Psoas muscle (tissue), 7 donors: ENCODE measurements at regions not wholly inside any gene's neighbourhood (a gene's known extent, or its start where the extent isn't known, plus 50 kb on each side); places are given as distances from the start of the nearest gene placed in this dataset.
"Not testable (repeated sequence)": the region's sequence is repeated elsewhere in the genome, so short reads cannot be mapped to it uniquely, and the experiment has no call there.

Experiments used
- ATAC-seq, 4 donors: fragments of 200-7000 bp; cut with Tn5 transposase; one replicate each; pipeline ENCODE4 v1.9.1; 2020; ENCODE audit warnings: moderate library complexity in 3 of 4, mild to moderate bottlenecking in 2 of 4
- DNase-seq, 2 donors: peaks; one replicate each; pipeline ENCODE4 v3.0.0-alpha.2; 2020
- H3K27ac ChIP-seq: fragments of 200-600 bp; one replicate; pipeline ENCODE4 v1.8.0; 2022
- H3K27me3 ChIP-seq, 3 donors: fragments of 200-600 bp in 1 of 3; one replicate each; pipeline versions ENCODE4 v1.6.1 to v1.8.0; 2013 to 2022; ENCODE audit warnings: low read length in 2 of 3, mild to moderate bottlenecking in 2 of 3, moderate library complexity in 1 of 3; ENCODE audit not compliant: insufficient read depth in 3 of 3
- H3K36me3 ChIP-seq, 2 donors: fragments of 200-600 bp in 1 of 2; one replicate each; pipeline versions ENCODE4 v1.6.1 to v1.8.0; 2013 to 2022; ENCODE audit warnings: low read depth in 1 of 2, mild to moderate bottlenecking in 1 of 2, moderate library complexity in 1 of 2; ENCODE audit not compliant: insufficient read depth in 1 of 2
- H3K4me1 ChIP-seq: fragments of 200-600 bp; one replicate; pipeline ENCODE4 v1.8.0; 2022
- H3K4me3 ChIP-seq: fragments of 200-600 bp; one replicate; pipeline ENCODE4 v1.8.0; 2022; ENCODE audit warnings: mild to moderate bottlenecking
- H3K9me3 ChIP-seq: fragments of 200-600 bp; one replicate; pipeline ENCODE4 v1.8.0; 2022
- WGBS, 3 donors: extraction: QIAGEN DNeasy Blood & Tissue Kit; methylation state at CpG; one replicate each; pipeline versions ENCODE4 v1.1.6 to v1.1.7; 2013; 5-methylcytosine and 5-hydroxymethylcytosine counted together
- intact Hi-C, 2 donors: fragments of 100-400 bp; cut with DNase I; formaldehyde crosslinking; loops; one replicate each; pipeline versions ENCODE4 v1.11.0 to v1.14.2; 2022
- TF ChIP-seq, protein P1 (sequence below): fragments of 200-600 bp; IDR thresholded peaks from one replicate; pipeline ENCODE4 v1.8.0; 2022; ENCODE audit warnings: antibody characterized with exemption
- donor health status: healthy with polysubstance abuse.
- donor health status: DM: no; HTN: no; CAD: no; lungs with moderate emphysema.
- donor health status: Bipolar disorder and iron deficiency.
- donor health status: healthy.
- donor health status: DM: yes; HTN: yes; CAD: no.
- donor health status: DM: no; HTN: no; CAD: no.
- donor health status: DM: yes; HTN: yes; CAD: no.

DNA sequence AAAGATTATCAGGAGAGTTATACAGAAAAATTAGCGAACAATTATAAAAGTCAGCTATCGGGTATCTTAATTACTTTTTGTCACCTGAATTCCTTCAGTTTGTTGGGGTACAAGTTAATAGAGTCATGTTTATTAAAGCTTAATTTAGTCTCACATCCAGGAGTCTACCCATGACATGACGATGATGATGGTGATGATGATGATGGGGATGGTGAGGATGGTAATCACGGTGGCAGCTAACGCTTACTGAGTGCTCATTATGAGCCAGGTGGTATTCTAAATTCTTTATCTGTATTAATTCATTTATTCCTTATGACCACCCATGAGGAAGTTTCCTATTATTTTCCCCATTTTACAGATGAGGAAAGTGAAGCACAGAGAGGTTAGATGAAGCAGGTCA, 208.6 kb upstream of the KIF2A start:
- no peaks in the 10 kb centered on the region for H3K27me3 ChIP-seq
- H3K9me3 ChIP-seq: no peaks in the 10 kb centered on the region
- H3K4me3 ChIP-seq: no peak overlapping the region
- no peaks in the 10 kb centered on the region for H3K36me3 ChIP-seq
- no peak overlapping the region for H3K27ac ChIP-seq
- intact Hi-C loops: no loop called here
- TF ChIP-seq, protein P1, sequence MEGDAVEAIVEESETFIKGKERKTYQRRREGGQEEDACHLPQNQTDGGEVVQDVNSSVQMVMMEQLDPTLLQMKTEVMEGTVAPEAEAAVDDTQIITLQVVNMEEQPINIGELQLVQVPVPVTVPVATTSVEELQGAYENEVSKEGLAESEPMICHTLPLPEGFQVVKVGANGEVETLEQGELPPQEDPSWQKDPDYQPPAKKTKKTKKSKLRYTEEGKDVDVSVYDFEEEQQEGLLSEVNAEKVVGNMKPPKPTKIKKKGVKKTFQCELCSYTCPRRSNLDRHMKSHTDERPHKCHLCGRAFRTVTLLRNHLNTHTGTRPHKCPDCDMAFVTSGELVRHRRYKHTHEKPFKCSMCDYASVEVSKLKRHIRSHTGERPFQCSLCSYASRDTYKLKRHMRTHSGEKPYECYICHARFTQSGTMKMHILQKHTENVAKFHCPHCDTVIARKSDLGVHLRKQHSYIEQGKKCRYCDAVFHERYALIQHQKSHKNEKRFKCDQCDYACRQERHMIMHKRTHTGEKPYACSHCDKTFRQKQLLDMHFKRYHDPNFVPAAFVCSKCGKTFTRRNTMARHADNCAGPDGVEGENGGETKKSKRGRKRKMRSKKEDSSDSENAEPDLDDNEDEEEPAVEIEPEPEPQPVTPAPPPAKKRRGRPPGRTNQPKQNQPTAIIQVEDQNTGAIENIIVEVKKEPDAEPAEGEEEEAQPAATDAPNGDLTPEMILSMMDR: no peak
- ATAC-seq: no peak
- 94 to 96% (median 94%) methylated on average over 5 of the region's 5 CpGs for WGBS, 3 donors
- no peak for DNase-seq
- H3K4me1 ChIP-seq: no peaks in the 10 kb centered on the region

DNA sequence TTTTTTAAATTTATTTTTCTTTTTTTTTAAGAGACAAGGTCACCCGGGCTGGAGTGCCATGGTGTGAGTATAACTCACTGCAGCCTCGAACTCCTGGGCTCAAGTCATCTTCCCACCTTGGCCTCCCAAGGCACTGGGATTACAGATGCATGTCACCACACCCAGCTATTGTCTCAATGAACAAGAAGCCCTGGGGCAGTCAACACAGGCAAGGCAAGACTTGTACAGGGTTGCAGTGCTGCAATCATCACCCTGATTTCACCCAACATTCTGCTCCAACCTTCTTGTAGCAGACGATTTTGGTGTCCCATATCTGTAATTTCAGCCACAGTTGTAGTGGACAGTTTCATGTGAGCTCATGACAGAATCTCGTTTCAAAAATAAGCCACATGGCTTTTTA, 205.8 kb upstream of the KIF2A start:
- H3K4me3 ChIP-seq: no peak overlapping the region
- H3K36me3 ChIP-seq: no peaks in the 10 kb centered on the region
- H3K27me3 ChIP-seq: no peaks in the 10 kb centered on the region
- H3K9me3 ChIP-seq: no peaks in the 10 kb centered on the region
- intact Hi-C loops: no loop called here
- H3K4me1 ChIP-seq: no peaks in the 10 kb centered on the region
- TF ChIP-seq, protein P1: no peak
- ATAC-seq (no peak), DNase-seq (no peak)
- 59 to 64% (median 61%) methylated on average over 4 of the region's 4 CpGs for WGBS, 3 donors
- no peak overlapping the region for H3K27ac ChIP-seq

DNA sequence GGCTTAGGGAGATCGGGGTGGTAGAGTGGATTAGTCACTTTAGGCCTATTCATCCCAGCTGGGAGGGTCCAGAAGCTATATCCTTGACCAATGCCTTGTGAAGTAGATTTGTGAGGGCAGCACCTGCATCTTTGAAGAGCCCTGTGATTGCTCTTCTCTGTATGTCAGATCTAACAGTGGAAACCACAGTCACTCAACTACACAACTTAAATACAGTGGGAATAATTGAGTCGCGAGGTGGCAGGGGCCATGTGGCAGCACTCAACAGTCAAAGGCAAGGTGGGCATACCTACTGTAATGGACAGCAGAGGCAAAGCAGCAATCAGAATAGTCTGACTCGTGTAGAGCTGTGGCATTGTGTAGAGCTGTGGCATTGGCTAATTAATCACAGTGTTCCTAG, 202.1 kb upstream of the KIF2A start:
- ATAC-seq, H3K36me3 ChIP-seq, H3K9me3 ChIP-seq, H3K4me1 ChIP-seq, H3K27ac ChIP-seq, DNase-seq, H3K27me3 ChIP-seq, intact Hi-C loops, H3K4me3 ChIP-seq: not testable (repeated sequence)
- 83 to 89% (median 84%) methylated on average over 4 of the region's 4 CpGs for WGBS, 3 donors

DNA sequence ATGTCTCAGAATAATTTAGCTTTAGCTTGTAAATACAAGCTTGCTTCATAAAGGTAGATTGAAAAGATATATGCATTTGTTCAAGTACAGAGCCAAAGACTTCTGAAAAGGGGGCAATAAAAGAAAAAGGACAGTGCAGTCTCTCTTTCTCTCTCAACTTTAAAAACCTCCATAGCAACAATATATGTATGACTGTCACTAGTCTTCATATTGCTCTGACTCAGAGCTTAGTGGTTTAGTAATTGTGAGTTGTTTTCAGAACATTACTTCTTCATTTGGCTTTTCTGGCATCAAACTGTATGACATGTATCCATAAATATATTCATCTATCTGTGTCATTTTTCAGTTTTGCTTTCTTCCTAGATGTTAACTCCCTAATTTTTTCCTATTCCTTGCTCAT, 194.6 kb upstream of the KIF2A start:
- TF ChIP-seq, protein P1: no peak
- ATAC-seq (no peak), DNase-seq (no peak)
- no peaks in the 10 kb centered on the region for H3K27me3 ChIP-seq
- no peaks in the 10 kb centered on the region for H3K9me3 ChIP-seq
- H3K4me1 ChIP-seq: no peaks in the 10 kb centered on the region
- no peak overlapping the region for H3K27ac ChIP-seq
- intact Hi-C loops: no loop called here
- no peaks in the 10 kb centered on the region for H3K36me3 ChIP-seq
- H3K4me3 ChIP-seq: no peak overlapping the region

DNA sequence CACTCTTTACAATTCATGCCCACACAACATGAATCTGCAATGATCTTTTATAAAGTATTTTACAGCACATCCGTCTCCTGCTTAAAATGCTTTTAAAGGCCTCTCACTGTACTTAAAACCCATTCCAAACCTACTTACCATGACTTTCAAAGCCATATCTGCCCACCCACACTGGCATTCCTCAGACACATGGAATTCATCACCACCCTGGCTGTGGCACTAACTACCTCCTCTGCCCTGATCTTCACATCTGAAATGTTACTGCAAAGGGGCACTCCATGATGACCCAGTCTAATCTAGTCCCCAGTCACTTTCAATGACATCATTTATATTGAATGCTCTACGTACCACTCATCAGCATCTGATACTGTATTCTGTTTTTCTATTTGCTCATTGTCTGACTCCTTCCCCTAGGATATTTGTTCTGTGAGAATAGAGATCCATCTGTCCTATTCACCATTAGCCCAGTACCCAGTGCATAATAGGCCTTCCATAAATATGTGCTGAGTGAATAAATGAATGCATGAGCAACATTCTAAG, 193.2 kb upstream of the KIF2A start:
- Histone ChIP-seq H3K36me3 (no peaks in the 10 kb centered on the region), H3K4me1 (no peaks in the 10 kb centered on the region), H3K9me3 (no peaks in the 10 kb centered on the region), H3K4me3 (no peak overlapping the region), H3K27ac (no peak overlapping the region), H3K27me3 (no peaks in the 10 kb centered on the region)
- DNase-seq (no peak), ATAC-seq (no peak)
- TF ChIP-seq, protein P1: no peak
- WGBS, 3 donors: 59 to 61% (median 59%) methylated on average over 2 of the region's 2 CpGs
- intact Hi-C loops: no loop called here
